Spleen (tissue), 7 donors: ENCODE measurements at regions not wholly inside any gene's neighbourhood (a gene's known extent, or its start where the extent isn't known, plus 50 kb on each side); places are given as distances from the start of the nearest gene placed in this dataset.

Experiments used
- CTCF ChIP-seq, 11 experiments: fragments of 200-600 bp in 7 of 11; fragments of 450-650 bp in 4 of 11; sonication (generic) in 4 of 11; IDR thresholded peaks in 8 of 11; conservative IDR thresholded peaks in 3 of 11; 1 replicate in 7 of 11; 2 replicates in 4 of 11; pipeline versions ENCODE4 v1.4.0 to v1.8.0; 2016 to 2021; ENCODE audit warnings: antibody characterized with exemption in 11 of 11, inconsistent platforms in 4 of 11, mild to moderate bottlenecking in 1 of 11
- POLR2A ChIP-seq, 3 donors: fragments of 450-650 bp; IDR thresholded peaks; one replicate each; pipeline ENCODE4 v1.5.1; 2017; ENCODE audit warnings: antibody characterized with exemption in 3 of 3, mild to moderate bottlenecking in 1 of 3
- donor health status: DM: no; HTN: no; CAD: no; lungs with moderate emphysema.
- donor health status: DM: no; HTN: no; CAD: no.
- donor health status: DM: no; HTN: no; CAD: no.

DNA sequence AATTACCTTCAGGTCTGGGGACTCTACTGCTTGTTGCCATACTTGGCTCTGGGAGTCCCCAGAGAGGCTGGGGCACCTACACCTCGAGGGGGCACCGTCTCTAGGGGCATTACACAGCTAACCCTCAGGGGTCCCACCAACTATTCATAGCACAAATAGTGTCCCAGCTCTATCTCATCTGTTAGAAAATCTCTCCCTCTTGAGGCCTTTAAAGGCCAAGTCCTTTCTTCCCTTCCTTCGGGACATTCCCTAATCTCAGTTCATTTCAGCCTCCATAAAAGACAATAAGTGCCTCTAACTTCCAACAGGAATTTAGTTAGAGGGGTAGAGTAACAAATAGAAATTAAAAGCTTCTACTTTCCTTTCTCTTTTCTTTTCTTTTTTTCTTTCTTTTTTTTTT is 55.8 kb upstream of the SORBS2 start:
- TF ChIP-seq CTCF (IDR thresholded peaks at IDR 0.05 in 8 of 11, conservative IDR thresholded peaks at IDR 0.05 in 3 of 11) (no peak), POLR2A (IDR thresholded peaks at IDR 0.05) (no peak)
